ENCODE measurements at regions not wholly inside any gene's neighbourhood (a gene's known extent, or its start where the extent isn't known, plus 50 kb on each side); places are given as distances from the start of the nearest gene placed in this dataset.

GRCh38 chr3:184479426-184480126 is 82.0 kb upstream of the EPHB3 start:
- TF ChIP-seq POLR2AphosphoS5 (IDR thresholded peaks at IDR 0.05; ENCODE audit: low read depth) (no peak), CTCF (conservative IDR thresholded peaks at IDR 0.05; ENCODE audit: low read depth in 2 of 2) (no peak), JUNB (IDR thresholded peaks at IDR 0.05; ENCODE audit: unreplicated experiment) (no peak), EZH2 (IDR thresholded peaks at IDR 0.05; ENCODE audit: low read depth, unreplicated experiment) (no peak), ZNF114 (CRISPR knock-in tag; IDR thresholded peaks at IDR 0.05) (no peak), EZH2phosphoT487 (IDR thresholded peaks at IDR 0.05; ENCODE audit: unreplicated experiment) (no peak), CREB1 (CRISPR knock-in tag; IDR thresholded peaks at IDR 0.05; ENCODE audit: low read depth) (no peak), ETS1 (IDR thresholded peaks at IDR 0.05) (no peak)
- TF ChIP-seq, protein P1, sequence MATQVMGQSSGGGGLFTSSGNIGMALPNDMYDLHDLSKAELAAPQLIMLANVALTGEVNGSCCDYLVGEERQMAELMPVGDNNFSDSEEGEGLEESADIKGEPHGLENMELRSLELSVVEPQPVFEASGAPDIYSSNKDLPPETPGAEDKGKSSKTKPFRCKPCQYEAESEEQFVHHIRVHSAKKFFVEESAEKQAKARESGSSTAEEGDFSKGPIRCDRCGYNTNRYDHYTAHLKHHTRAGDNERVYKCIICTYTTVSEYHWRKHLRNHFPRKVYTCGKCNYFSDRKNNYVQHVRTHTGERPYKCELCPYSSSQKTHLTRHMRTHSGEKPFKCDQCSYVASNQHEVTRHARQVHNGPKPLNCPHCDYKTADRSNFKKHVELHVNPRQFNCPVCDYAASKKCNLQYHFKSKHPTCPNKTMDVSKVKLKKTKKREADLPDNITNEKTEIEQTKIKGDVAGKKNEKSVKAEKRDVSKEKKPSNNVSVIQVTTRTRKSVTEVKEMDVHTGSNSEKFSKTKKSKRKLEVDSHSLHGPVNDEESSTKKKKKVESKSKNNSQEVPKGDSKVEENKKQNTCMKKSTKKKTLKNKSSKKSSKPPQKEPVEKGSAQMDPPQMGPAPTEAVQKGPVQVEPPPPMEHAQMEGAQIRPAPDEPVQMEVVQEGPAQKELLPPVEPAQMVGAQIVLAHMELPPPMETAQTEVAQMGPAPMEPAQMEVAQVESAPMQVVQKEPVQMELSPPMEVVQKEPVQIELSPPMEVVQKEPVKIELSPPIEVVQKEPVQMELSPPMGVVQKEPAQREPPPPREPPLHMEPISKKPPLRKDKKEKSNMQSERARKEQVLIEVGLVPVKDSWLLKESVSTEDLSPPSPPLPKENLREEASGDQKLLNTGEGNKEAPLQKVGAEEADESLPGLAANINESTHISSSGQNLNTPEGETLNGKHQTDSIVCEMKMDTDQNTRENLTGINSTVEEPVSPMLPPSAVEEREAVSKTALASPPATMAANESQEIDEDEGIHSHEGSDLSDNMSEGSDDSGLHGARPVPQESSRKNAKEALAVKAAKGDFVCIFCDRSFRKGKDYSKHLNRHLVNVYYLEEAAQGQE (IDR thresholded peaks at IDR 0.05; ENCODE audit: unreplicated experiment), result no peak

All from GM23338 (cell line).